ENCODE measurements at regions not wholly inside any gene's neighbourhood (a gene's known extent, or its start where the extent isn't known, plus 50 kb on each side); places are given as distances from the start of the nearest gene placed in this dataset.

GRCh38 chr20:40610730-40611129 is 78.3 kb downstream of the MAFB start:
- no peak overlapping the region for H3K4me2 ChIP-seq
- no peak overlapping the region for H3K27ac ChIP-seq (ENCODE audit: low read depth)
- Mint-ChIP-seq H3K27ac (no peak overlapping the region), H3K36me3 (ENCODE audit: low read depth) (no peaks in the 10 kb centered on the region), H3K4me1 (peaks cover 3% of the 10 kb centered on the region; the same call in 1 of the 3 replicates), H3K27me3 (ENCODE audit: insufficient read depth, low read depth, poor library complexity) (no peaks in the 10 kb centered on the region), H3K9me3 (no peaks in the 10 kb centered on the region), H3K4me3 (no peak overlapping the region)
- TF ChIP-seq STAT1 (IDR thresholded peaks at IDR 0.05; ENCODE audit: unreplicated experiment) (no peak), ZNF114 (CRISPR knock-in tag; IDR thresholded peaks at IDR 0.05) (no peak), CREB1 (CRISPR knock-in tag; IDR thresholded peaks at IDR 0.05; ENCODE audit: low read depth) (no peak), ETS1 (IDR thresholded peaks at IDR 0.05) (no peak), JUNB (IDR thresholded peaks at IDR 0.05; ENCODE audit: unreplicated experiment) (no peak), ZNF331 (CRISPR knock-in tag; IDR thresholded peaks at IDR 0.05; ENCODE audit: low read depth) (no peak), POLR2AphosphoS5 (IDR thresholded peaks at IDR 0.05; ENCODE audit: low read depth) (no peak), EZH2phosphoT487 (IDR thresholded peaks at IDR 0.05; ENCODE audit: unreplicated experiment) (no peak), NANOG (IDR thresholded peaks at IDR 0.05; ENCODE audit: borderline replicate concordance) (no peak), CTCF (conservative IDR thresholded peaks at IDR 0.05; ENCODE audit: low read depth in 2 of 2) (no peak), EZH2 (IDR thresholded peaks at IDR 0.05; ENCODE audit: low read depth, unreplicated experiment) (no peak)
- TF ChIP-seq, protein P1, sequence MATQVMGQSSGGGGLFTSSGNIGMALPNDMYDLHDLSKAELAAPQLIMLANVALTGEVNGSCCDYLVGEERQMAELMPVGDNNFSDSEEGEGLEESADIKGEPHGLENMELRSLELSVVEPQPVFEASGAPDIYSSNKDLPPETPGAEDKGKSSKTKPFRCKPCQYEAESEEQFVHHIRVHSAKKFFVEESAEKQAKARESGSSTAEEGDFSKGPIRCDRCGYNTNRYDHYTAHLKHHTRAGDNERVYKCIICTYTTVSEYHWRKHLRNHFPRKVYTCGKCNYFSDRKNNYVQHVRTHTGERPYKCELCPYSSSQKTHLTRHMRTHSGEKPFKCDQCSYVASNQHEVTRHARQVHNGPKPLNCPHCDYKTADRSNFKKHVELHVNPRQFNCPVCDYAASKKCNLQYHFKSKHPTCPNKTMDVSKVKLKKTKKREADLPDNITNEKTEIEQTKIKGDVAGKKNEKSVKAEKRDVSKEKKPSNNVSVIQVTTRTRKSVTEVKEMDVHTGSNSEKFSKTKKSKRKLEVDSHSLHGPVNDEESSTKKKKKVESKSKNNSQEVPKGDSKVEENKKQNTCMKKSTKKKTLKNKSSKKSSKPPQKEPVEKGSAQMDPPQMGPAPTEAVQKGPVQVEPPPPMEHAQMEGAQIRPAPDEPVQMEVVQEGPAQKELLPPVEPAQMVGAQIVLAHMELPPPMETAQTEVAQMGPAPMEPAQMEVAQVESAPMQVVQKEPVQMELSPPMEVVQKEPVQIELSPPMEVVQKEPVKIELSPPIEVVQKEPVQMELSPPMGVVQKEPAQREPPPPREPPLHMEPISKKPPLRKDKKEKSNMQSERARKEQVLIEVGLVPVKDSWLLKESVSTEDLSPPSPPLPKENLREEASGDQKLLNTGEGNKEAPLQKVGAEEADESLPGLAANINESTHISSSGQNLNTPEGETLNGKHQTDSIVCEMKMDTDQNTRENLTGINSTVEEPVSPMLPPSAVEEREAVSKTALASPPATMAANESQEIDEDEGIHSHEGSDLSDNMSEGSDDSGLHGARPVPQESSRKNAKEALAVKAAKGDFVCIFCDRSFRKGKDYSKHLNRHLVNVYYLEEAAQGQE (IDR thresholded peaks at IDR 0.05; ENCODE audit: unreplicated experiment) = no peak
- TF ChIP-seq, protein P2, sequence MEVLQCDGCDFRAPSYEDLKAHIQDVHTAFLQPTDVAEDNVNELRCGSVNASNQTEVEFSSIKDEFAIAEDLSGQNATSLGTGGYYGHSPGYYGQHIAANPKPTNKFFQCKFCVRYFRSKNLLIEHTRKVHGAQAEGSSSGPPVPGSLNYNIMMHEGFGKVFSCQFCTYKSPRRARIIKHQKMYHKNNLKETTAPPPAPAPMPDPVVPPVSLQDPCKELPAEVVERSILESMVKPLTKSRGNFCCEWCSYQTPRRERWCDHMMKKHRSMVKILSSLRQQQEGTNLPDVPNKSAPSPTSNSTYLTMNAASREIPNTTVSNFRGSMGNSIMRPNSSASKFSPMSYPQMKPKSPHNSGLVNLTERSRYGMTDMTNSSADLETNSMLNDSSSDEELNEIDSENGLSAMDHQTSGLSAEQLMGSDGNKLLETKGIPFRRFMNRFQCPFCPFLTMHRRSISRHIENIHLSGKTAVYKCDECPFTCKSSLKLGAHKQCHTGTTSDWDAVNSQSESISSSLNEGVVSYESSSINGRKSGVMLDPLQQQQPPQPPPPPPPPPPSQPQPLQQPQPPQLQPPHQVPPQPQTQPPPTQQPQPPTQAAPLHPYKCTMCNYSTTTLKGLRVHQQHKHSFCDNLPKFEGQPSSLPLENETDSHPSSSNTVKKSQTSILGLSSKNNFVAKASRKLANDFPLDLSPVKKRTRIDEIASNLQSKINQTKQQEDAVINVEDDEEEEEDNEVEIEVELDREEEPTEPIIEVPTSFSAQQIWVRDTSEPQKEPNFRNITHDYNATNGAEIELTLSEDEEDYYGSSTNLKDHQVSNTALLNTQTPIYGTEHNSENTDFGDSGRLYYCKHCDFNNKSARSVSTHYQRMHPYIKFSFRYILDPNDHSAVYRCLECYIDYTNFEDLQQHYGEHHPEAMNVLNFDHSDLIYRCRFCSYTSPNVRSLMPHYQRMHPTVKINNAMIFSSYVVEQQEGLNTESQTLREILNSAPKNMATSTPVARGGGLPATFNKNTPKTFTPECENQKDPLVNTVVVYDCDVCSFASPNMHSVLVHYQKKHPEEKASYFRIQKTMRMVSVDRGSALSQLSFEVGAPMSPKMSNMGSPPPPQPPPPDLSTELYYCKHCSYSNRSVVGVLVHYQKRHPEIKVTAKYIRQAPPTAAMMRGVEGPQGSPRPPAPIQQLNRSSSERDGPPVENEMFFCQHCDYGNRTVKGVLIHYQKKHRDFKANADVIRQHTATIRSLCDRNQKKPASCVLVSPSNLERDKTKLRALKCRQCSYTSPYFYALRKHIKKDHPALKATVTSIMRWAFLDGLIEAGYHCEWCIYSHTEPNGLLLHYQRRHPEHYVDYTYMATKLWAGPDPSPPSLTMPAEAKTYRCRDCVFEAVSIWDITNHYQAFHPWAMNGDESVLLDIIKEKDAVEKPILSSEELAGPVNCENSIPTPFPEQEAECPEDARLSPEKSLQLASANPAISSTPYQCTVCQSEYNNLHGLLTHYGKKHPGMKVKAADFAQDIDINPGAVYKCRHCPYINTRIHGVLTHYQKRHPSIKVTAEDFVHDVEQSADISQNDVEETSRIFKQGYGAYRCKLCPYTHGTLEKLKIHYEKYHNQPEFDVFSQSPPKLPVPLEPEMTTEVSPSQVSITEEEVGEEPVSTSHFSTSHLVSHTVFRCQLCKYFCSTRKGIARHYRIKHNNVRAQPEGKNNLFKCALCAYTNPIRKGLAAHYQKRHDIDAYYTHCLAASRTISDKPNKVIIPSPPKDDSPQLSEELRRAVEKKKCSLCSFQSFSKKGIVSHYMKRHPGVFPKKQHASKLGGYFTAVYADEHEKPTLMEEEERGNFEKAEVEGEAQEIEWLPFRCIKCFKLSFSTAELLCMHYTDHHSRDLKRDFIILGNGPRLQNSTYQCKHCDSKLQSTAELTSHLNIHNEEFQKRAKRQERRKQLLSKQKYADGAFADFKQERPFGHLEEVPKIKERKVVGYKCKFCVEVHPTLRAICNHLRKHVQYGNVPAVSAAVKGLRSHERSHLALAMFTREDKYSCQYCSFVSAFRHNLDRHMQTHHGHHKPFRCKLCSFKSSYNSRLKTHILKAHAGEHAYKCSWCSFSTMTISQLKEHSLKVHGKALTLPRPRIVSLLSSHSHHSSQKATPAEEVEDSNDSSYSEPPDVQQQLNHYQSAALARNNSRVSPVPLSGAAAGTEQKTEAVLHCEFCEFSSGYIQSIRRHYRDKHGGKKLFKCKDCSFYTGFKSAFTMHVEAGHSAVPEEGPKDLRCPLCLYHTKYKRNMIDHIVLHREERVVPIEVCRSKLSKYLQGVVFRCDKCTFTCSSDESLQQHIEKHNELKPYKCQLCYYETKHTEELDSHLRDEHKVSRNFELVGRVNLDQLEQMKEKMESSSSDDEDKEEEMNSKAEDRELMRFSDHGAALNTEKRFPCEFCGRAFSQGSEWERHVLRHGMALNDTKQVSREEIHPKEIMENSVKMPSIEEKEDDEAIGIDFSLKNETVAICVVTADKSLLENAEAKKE (CRISPR knock-in tag; IDR thresholded peaks at IDR 0.05) = no peak
- no peaks in the 10 kb centered on the region for H3K27me3 ChIP-seq (ENCODE audit: insufficient read depth)
- no peaks in the 10 kb centered on the region for H4K20me1 ChIP-seq (replicated peaks; ENCODE audit: insufficient read depth)
- no peak for DNase-seq (ENCODE audit: low spot score)
- no peaks in the 10 kb centered on the region for H3K4me1 ChIP-seq (ENCODE audit: insufficient read depth)
- ATAC-seq = no peak
- H3K9me2 ChIP-seq (ENCODE audit: insufficient read depth) = no peaks in the 10 kb centered on the region
- no peaks in the 10 kb centered on the region for H3F3A ChIP-seq (replicated peaks; ENCODE audit: low read depth)
- no peak overlapping the region for H3K4me3 ChIP-seq
- H3K36me3 ChIP-seq (ENCODE audit: insufficient read depth) = no peaks in the 10 kb centered on the region
- H3K79me2 ChIP-seq (replicated peaks; ENCODE audit: insufficient read depth) = no peaks in the 10 kb centered on the region
- no peak overlapping the region for H2AFZ ChIP-seq
